Parathyroid adenoma (tissue), 2 donors: ENCODE measurements at regions not wholly inside any gene's neighbourhood (a gene's known extent, or its start where the extent isn't known, plus 50 kb on each side); places are given as distances from the start of the nearest gene placed in this dataset.

Experiments used
- H2AFZ ChIP-seq: fragments of 300-600 bp; sonication (generic); one replicate; pipeline ENCODE4 v1.7.0; 2017; ENCODE audit warnings: antibody characterized with exemption, mild to moderate bottlenecking
- H3K27ac ChIP-seq: fragments of 300-600 bp; sonication (generic); one replicate; pipeline ENCODE4 v1.7.0; 2017
- H3K27me3 ChIP-seq: fragments of 300-600 bp; sonication (generic); one replicate; pipeline ENCODE4 v1.7.0; 2017; ENCODE audit warnings: low read length; ENCODE audit not compliant: control insufficient read depth, insufficient read depth
- H3K36me3 ChIP-seq: fragments of 300-600 bp; sonication (generic); one replicate; pipeline ENCODE4 v1.7.0; 2017; ENCODE audit warnings: low read length; ENCODE audit not compliant: control insufficient read depth, insufficient read depth
- H3K4me1 ChIP-seq: fragments of 300-600 bp; sonication (generic); one replicate; pipeline ENCODE4 v1.7.0; 2017; ENCODE audit warnings: control low read depth
- H3K4me2 ChIP-seq: fragments of 300-600 bp; sonication (generic); one replicate; pipeline ENCODE4 v1.7.0; 2017; ENCODE audit warnings: low read length
- H3K4me3 ChIP-seq: fragments of 300-600 bp; sonication (generic); one replicate; pipeline ENCODE4 v1.7.0; 2017; ENCODE audit warnings: low read depth, low read length
- H3K79me2 ChIP-seq: fragments of 300-600 bp; sonication (generic); one replicate; pipeline ENCODE4 v1.7.0; 2017; ENCODE audit warnings: control low read depth
- H3K9ac ChIP-seq: fragments of 300-600 bp; sonication (generic); one replicate; pipeline ENCODE4 v1.7.0; 2017; ENCODE audit warnings: mild to moderate bottlenecking
- H3K9me3 ChIP-seq: fragments of 300-600 bp; sonication (generic); one replicate; pipeline ENCODE4 v1.7.0; 2017; ENCODE audit warnings: low read length; ENCODE audit not compliant: control insufficient read depth
- CTCF ChIP-seq: fragments of 300-600 bp; sonication (generic); IDR thresholded peaks from one replicate; pipeline ENCODE4 v1.7.0; 2017; ENCODE audit warnings: antibody characterized with exemption, mild to moderate bottlenecking
- donor health status: primary hyperparathyroidism.

GRCh38 chr6:139475646-139476045, 101.2 kb upstream of the CITED2 start:
- H3K79me2 ChIP-seq = no peaks in the 10 kb centered on the region
- no peak overlapping the region for H3K4me2 ChIP-seq
- no peak for TF ChIP-seq CTCF
- H3K9me3 ChIP-seq = no peaks in the 10 kb centered on the region
- no peak overlapping the region for H3K9ac ChIP-seq
- H3K4me1 ChIP-seq = peaks cover 16% of the 10 kb centered on the region
- H2AFZ ChIP-seq = no peak overlapping the region
- H3K4me3 ChIP-seq = no peak overlapping the region
- H3K36me3 ChIP-seq = no peaks in the 10 kb centered on the region
- H3K27ac ChIP-seq = no peak overlapping the region
- H3K27me3 ChIP-seq = no peaks in the 10 kb centered on the region

- Histone ChIP-seq H3K4me3 (no peak overlapping the region), H3K79me2 (no peaks in the 10 kb centered on the region), H2AFZ (no peak overlapping the region), H3K9me3 (no peaks in the 10 kb centered on the region), H3K27ac (no peak overlapping the region), H3K9ac (no peak overlapping the region), H3K36me3 (no peaks in the 10 kb centered on the region), H3K27me3 (no peaks in the 10 kb centered on the region), H3K4me1 (peaks cover 13% of the 10 kb centered on the region), H3K4me2 (no peak overlapping the region)
- no peak for TF ChIP-seq CTCF
Measured at GRCh38 chr6:139475241-139475640, 100.8 kb upstream of the CITED2 start.

- H3K27me3 ChIP-seq = no peaks in the 10 kb centered on the region
- peak overlapping the region; percentile 37 for H3K4me2 ChIP-seq
- H2AFZ ChIP-seq = peak overlapping the region; percentile 57
- peaks cover 15% of the 10 kb centered on the region for H3K4me1 ChIP-seq
- no peak overlapping the region for H3K9ac ChIP-seq
- H3K27ac ChIP-seq = peak overlapping the region; percentile 62
- no peaks in the 10 kb centered on the region for H3K79me2 ChIP-seq
- H3K36me3 ChIP-seq = no peaks in the 10 kb centered on the region
- peak overlapping the region; percentile 6 for H3K4me3 ChIP-seq
- no peak for TF ChIP-seq CTCF
- H3K9me3 ChIP-seq = no peaks in the 10 kb centered on the region
Measured at GRCh38 chr6:139474145-139475108, 100.0 kb upstream of the CITED2 start.

GRCh38 chr6:139473731-139474130, 99.3 kb upstream of the CITED2 start:
- Histone ChIP-seq H3K9ac (no peak overlapping the region), H3K79me2 (no peaks in the 10 kb centered on the region), H3K36me3 (no peaks in the 10 kb centered on the region), H3K27ac (peak overlapping the region; percentile 62), H3K27me3 (no peaks in the 10 kb centered on the region), H3K4me1 (peaks cover 15% of the 10 kb centered on the region), H3K4me2 (peak overlapping the region; percentile 16), H3K9me3 (no peaks in the 10 kb centered on the region), H2AFZ (peak overlapping the region; percentile 57), H3K4me3 (peak overlapping the region; percentile 6)
- TF ChIP-seq CTCF = no peak
